ENCODE measurements at regions not wholly inside any gene's neighbourhood (a gene's known extent, or its start where the extent isn't known, plus 50 kb on each side); places are given as distances from the start of the nearest gene placed in this dataset.

DNA sequence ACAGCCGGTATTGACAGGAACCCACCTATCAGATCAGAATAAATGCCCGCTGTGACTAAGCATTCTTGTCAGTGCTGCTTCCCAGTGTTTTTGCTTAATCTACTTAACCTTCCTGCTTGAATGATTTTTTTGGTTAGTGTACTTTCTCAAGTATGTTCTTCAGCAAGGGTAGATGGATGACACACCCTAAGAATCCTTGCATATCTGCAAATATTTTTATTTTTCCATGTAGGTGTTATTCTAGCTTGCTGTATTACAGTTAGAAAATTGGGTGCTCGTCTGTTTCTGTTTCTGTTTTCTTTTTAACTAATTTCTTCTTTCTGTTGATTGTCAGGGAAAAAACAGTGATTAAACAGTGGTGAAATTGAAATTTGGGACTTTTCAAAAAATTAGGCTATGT, 64.5 kb downstream of the SEC61B start:
- TF ChIP-seq, protein P1, sequence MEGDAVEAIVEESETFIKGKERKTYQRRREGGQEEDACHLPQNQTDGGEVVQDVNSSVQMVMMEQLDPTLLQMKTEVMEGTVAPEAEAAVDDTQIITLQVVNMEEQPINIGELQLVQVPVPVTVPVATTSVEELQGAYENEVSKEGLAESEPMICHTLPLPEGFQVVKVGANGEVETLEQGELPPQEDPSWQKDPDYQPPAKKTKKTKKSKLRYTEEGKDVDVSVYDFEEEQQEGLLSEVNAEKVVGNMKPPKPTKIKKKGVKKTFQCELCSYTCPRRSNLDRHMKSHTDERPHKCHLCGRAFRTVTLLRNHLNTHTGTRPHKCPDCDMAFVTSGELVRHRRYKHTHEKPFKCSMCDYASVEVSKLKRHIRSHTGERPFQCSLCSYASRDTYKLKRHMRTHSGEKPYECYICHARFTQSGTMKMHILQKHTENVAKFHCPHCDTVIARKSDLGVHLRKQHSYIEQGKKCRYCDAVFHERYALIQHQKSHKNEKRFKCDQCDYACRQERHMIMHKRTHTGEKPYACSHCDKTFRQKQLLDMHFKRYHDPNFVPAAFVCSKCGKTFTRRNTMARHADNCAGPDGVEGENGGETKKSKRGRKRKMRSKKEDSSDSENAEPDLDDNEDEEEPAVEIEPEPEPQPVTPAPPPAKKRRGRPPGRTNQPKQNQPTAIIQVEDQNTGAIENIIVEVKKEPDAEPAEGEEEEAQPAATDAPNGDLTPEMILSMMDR (conservative IDR thresholded peaks at IDR 0.05; ENCODE audit: low read depth, low read length), result no peak
- no peak for TF ChIP-seq EZH2phosphoT487 (IDR thresholded peaks at IDR 0.05; ENCODE audit: borderline replicate concordance, low read length)

All from PC-3 (cell line).